ENCODE measurements at regions not wholly inside any gene's neighbourhood (a gene's known extent, or its start where the extent isn't known, plus 50 kb on each side); places are given as distances from the start of the nearest gene placed in this dataset.

GRCh38 chr16:52379551-52379950 is 167.4 kb downstream of the TOX3 start:
- TF ChIP-seq, protein P1, sequence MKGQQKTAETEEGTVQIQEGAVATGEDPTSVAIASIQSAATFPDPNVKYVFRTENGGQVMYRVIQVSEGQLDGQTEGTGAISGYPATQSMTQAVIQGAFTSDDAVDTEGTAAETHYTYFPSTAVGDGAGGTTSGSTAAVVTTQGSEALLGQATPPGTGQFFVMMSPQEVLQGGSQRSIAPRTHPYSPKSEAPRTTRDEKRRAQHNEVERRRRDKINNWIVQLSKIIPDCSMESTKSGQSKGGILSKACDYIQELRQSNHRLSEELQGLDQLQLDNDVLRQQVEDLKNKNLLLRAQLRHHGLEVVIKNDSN (IDR thresholded peaks at IDR 0.05), result no peak
- TF ChIP-seq FOXM1 (IDR thresholded peaks at IDR 0.05; ENCODE audit: borderline replicate concordance, low read depth) (no peak), TAF1 (IDR thresholded peaks at IDR 0.05; ENCODE audit: low read depth) (no peak)

GRCh38 chr16:52376676-52377280 is 170.2 kb downstream of the TOX3 start:
- TF ChIP-seq ZBTB7A (IDR thresholded peaks at IDR 0.05; ENCODE audit: low read depth), result no peak
- TF ChIP-seq, protein P2, sequence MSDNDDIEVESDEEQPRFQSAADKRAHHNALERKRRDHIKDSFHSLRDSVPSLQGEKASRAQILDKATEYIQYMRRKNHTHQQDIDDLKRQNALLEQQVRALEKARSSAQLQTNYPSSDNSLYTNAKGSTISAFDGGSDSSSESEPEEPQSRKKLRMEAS (IDR thresholded peaks at IDR 0.05), result no peak
- no peak for TF ChIP-seq TEAD4 (IDR thresholded peaks at IDR 0.05)
- TF ChIP-seq TAF1 (IDR thresholded peaks at IDR 0.05; ENCODE audit: low read depth), result no peak
- TF ChIP-seq CEBPB (IDR thresholded peaks at IDR 0.05), result no peak
- no peak for TF ChIP-seq TCF12 (IDR thresholded peaks at IDR 0.05; ENCODE audit: low read depth)
- no peak for TF ChIP-seq CREB1 (IDR thresholded peaks at IDR 0.05; ENCODE audit: low read depth)
- no peak for TF ChIP-seq FOXM1 (IDR thresholded peaks at IDR 0.05; ENCODE audit: borderline replicate concordance, low read depth)
- TF ChIP-seq, protein P3, sequence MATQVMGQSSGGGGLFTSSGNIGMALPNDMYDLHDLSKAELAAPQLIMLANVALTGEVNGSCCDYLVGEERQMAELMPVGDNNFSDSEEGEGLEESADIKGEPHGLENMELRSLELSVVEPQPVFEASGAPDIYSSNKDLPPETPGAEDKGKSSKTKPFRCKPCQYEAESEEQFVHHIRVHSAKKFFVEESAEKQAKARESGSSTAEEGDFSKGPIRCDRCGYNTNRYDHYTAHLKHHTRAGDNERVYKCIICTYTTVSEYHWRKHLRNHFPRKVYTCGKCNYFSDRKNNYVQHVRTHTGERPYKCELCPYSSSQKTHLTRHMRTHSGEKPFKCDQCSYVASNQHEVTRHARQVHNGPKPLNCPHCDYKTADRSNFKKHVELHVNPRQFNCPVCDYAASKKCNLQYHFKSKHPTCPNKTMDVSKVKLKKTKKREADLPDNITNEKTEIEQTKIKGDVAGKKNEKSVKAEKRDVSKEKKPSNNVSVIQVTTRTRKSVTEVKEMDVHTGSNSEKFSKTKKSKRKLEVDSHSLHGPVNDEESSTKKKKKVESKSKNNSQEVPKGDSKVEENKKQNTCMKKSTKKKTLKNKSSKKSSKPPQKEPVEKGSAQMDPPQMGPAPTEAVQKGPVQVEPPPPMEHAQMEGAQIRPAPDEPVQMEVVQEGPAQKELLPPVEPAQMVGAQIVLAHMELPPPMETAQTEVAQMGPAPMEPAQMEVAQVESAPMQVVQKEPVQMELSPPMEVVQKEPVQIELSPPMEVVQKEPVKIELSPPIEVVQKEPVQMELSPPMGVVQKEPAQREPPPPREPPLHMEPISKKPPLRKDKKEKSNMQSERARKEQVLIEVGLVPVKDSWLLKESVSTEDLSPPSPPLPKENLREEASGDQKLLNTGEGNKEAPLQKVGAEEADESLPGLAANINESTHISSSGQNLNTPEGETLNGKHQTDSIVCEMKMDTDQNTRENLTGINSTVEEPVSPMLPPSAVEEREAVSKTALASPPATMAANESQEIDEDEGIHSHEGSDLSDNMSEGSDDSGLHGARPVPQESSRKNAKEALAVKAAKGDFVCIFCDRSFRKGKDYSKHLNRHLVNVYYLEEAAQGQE (IDR thresholded peaks at IDR 0.05; ENCODE audit: low read depth), result no peak

DNA sequence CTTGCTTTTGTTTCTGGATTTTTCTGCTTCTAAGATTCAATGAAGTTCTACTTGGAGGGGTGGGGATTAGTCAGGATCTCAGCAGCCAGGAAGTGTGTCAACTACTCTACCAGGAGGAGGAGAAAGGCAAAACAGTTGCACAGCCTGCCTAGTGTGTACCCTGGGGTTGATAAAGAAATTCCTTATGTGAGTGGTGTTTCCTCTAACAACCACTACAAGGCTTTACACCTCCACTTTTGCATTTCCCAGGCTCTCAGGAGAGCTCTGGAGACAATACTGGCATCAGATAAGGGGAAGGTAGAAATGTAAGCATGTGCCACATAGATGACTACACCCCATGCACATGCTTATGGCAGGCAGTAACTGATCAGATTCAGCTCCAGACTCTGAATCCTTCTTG is 174.6 kb downstream of the TOX3 start:
- TF ChIP-seq, protein P2 (IDR thresholded peaks at IDR 0.05), result no peak
- TF ChIP-seq NFIC (IDR thresholded peaks at IDR 0.05) (no peak), RAD21 (IDR thresholded peaks at IDR 0.05; ENCODE audit: low read depth) (no peak), TEAD4 (IDR thresholded peaks at IDR 0.05) (no peak), CEBPB (IDR thresholded peaks at IDR 0.05) (no peak), FOXM1 (IDR thresholded peaks at IDR 0.05; ENCODE audit: borderline replicate concordance, low read depth) (no peak), EGR1 (IDR thresholded peaks at IDR 0.05) (no peak), CREB1 (IDR thresholded peaks at IDR 0.05; ENCODE audit: low read depth) (no peak)
- TF ChIP-seq, protein P1 (IDR thresholded peaks at IDR 0.05), result no peak
- TF ChIP-seq, protein P3 (IDR thresholded peaks at IDR 0.05; ENCODE audit: low read depth), result no peak

DNA sequence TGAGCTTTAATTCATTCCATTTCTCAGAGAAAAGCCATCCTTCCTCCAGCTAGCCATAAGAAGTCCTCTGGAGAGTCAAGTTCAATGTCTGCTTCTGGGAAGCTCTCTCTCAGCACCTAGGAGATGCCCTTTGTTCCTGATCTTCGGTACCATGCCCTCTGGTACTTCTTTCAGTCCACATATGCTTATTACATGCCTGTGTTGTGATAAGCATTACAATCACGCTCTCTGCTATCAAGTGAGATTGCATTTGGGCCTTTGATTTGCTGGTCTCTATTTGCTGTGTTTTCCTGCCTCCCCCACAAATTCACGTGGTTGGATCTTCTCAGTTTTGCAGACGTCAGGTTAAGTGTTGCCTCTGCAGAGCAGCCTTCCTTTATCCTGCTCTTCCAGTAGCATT is 178.1 kb downstream of the TOX3 start:
- no peak for TF ChIP-seq RAD21 (IDR thresholded peaks at IDR 0.05; ENCODE audit: low read depth)
- no peak for TF ChIP-seq TAF1 (IDR thresholded peaks at IDR 0.05; ENCODE audit: low read depth)
- no peak for TF ChIP-seq CEBPB (IDR thresholded peaks at IDR 0.05)
- TF ChIP-seq EP300 (IDR thresholded peaks at IDR 0.05; ENCODE audit: borderline replicate concordance), result no peak
- no peak for TF ChIP-seq FOXM1 (IDR thresholded peaks at IDR 0.05; ENCODE audit: borderline replicate concordance, low read depth)
- TF ChIP-seq, protein P1 (IDR thresholded peaks at IDR 0.05), result no peak
- TF ChIP-seq, protein P3 (IDR thresholded peaks at IDR 0.05; ENCODE audit: low read depth), result no peak
- no peak for TF ChIP-seq TCF12 (IDR thresholded peaks at IDR 0.05; ENCODE audit: low read depth)
- TF ChIP-seq ZBTB7A (IDR thresholded peaks at IDR 0.05; ENCODE audit: low read depth), result no peak
- no peak for TF ChIP-seq TEAD4 (IDR thresholded peaks at IDR 0.05)

- no peak for TF ChIP-seq ZBTB7A (IDR thresholded peaks at IDR 0.05; ENCODE audit: low read depth)
Measured at GRCh38 chr16:52367821-52368220, 179.1 kb downstream of the TOX3 start.
